Fibroblast of lung (primary cell): ENCODE measurements at regions not wholly inside any gene's neighbourhood (a gene's known extent, or its start where the extent isn't known, plus 50 kb on each side); places are given as distances from the start of the nearest gene placed in this dataset.

Experiments
- EZH2 ChIP-seq: IDR thresholded peaks from 2 replicates; pipeline ENCODE4 v1.5.1; 2012; ENCODE audit warnings: low read length, control low read depth, mild to moderate bottlenecking; ENCODE audit errors: missing control alignments
- TF ChIP-seq, protein P1 (sequence below), 2 donors: IDR thresholded peaks in 1 of 2; conservative IDR thresholded peaks in 1 of 2; 1 replicate in 1 of 2; 2 replicates in 1 of 2; pipeline ENCODE4 v1.5.1; 2011 to 2012; ENCODE audit warnings: low read length in 2 of 2, control low read depth in 1 of 2, inconsistent platforms in 1 of 2, low read depth in 1 of 2, mild to moderate bottlenecking in 1 of 2

DNA sequence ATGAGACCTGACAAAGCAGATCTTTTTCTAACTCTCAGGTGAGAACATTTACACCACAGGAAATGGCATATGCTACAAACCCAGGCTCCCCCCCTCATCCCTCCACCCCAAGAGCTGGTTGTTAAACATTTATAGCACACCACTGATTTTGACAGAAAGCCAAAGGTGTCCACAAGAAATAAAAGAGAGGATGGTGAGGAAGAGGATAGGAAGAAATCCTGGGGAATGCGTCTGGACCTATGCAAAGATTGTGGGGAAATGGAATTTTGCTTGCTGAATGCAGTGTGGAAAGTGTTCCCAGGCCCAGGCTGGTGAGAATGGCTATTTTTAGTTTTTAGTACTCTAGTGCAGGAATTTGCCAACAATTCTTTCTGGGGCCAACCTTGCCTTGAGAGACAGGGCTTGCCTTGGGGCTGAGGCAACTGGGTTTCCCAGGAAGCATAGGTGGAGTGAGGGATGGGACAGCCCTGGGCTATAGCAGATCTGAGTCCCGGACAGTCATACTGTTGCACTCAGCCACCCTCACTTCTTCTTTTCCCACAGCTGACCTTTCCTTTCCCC is 163.9 kb downstream of the ADAMTS15 start:
- no peak for TF ChIP-seq EZH2
- TF ChIP-seq, protein P1, sequence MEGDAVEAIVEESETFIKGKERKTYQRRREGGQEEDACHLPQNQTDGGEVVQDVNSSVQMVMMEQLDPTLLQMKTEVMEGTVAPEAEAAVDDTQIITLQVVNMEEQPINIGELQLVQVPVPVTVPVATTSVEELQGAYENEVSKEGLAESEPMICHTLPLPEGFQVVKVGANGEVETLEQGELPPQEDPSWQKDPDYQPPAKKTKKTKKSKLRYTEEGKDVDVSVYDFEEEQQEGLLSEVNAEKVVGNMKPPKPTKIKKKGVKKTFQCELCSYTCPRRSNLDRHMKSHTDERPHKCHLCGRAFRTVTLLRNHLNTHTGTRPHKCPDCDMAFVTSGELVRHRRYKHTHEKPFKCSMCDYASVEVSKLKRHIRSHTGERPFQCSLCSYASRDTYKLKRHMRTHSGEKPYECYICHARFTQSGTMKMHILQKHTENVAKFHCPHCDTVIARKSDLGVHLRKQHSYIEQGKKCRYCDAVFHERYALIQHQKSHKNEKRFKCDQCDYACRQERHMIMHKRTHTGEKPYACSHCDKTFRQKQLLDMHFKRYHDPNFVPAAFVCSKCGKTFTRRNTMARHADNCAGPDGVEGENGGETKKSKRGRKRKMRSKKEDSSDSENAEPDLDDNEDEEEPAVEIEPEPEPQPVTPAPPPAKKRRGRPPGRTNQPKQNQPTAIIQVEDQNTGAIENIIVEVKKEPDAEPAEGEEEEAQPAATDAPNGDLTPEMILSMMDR (conservative IDR thresholded peaks at IDR 0.05 in 1 of 2, IDR thresholded peaks at IDR 0.05 in 1 of 2; ENCODE audit: low read depth in 1 of 2, low read length in 2 of 2), result no peak
